ENCODE measurements at regions not wholly inside any gene's neighbourhood (a gene's known extent, or its start where the extent isn't known, plus 50 kb on each side); places are given as distances from the start of the nearest gene placed in this dataset.

DNA sequence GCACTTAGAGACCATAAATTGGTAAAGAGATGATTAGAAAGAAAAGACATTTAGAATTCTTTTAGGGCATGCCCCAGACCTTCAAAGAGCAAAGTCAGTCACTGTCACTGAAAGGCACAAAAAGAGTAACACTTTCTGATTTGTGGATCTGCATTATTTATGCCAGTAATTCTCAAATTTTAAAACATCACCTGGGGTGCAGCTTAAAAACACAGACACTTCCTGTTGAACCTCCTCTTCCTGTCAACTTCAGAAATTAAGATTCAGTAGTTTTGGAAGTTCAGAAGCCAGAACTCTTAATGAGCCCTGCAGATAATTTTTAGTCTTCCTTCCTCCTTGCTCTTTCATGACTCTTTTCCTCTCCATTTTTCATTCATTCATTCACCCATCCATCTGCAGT is 137.5 kb downstream of the NRN1 start:
- TF ChIP-seq, protein P1, sequence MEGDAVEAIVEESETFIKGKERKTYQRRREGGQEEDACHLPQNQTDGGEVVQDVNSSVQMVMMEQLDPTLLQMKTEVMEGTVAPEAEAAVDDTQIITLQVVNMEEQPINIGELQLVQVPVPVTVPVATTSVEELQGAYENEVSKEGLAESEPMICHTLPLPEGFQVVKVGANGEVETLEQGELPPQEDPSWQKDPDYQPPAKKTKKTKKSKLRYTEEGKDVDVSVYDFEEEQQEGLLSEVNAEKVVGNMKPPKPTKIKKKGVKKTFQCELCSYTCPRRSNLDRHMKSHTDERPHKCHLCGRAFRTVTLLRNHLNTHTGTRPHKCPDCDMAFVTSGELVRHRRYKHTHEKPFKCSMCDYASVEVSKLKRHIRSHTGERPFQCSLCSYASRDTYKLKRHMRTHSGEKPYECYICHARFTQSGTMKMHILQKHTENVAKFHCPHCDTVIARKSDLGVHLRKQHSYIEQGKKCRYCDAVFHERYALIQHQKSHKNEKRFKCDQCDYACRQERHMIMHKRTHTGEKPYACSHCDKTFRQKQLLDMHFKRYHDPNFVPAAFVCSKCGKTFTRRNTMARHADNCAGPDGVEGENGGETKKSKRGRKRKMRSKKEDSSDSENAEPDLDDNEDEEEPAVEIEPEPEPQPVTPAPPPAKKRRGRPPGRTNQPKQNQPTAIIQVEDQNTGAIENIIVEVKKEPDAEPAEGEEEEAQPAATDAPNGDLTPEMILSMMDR (IDR thresholded peaks at IDR 0.05; ENCODE audit: poor library complexity), result no peak
- TF ChIP-seq EZH2 (IDR thresholded peaks at IDR 0.05; ENCODE audit: borderline replicate concordance), result no peak
- TF ChIP-seq EZH2phosphoT487 (IDR thresholded peaks at IDR 0.05; ENCODE audit: low read depth, severe bottlenecking, unreplicated experiment), result no peak
